Epidermal melanocyte (primary cell): ENCODE measurements at regions not wholly inside any gene's neighbourhood (a gene's known extent, or its start where the extent isn't known, plus 50 kb on each side); places are given as distances from the start of the nearest gene placed in this dataset.
"Not testable (repeated sequence)": the region's sequence is repeated elsewhere in the genome, so short reads cannot be mapped to it uniquely, and the experiment has no call there.

Source experiments
- DNase-seq: peaks from one replicate; pipeline ENCODE4 v3.0.0; 2011; ENCODE audit warnings: low spot score; ENCODE audit not compliant: insufficient read length

- DNase-seq = peak; percentile 83
These were observed 359.4 kb downstream of the CD83 start for GRCh38 chr6:14476793-14477531.

- DNase-seq = no peak
These were observed 360.0 kb downstream of the CD83 start for GRCh38 chr6:14477559-14477958.

- DNase-seq = no peak
These were observed 361.0 kb downstream of the CD83 start for GRCh38 chr6:14478381-14479225.

GRCh38 chr6:14481946-14482345, 364.4 kb downstream of the CD83 start:
- DNase-seq = not testable (repeated sequence)

GRCh38 chr6:14487625-14488024, 370.1 kb downstream of the CD83 start:
- DNase-seq = no peak

- no peak for DNase-seq
These were observed 370.6 kb downstream of the CD83 start for GRCh38 chr6:14488180-14488579.

- DNase-seq = no peak
These were observed 371.9 kb downstream of the CD83 start for GRCh38 chr6:14489445-14489844.

- no peak for DNase-seq
These were observed 381.2 kb downstream of the CD83 start for GRCh38 chr6:14498748-14499147.

- no peak for DNase-seq
These were observed 381.7 kb downstream of the CD83 start for GRCh38 chr6:14499309-14499708.

GRCh38 chr6:14499841-14500240, 382.3 kb downstream of the CD83 start:
- DNase-seq = peak; percentile 59

- DNase-seq = no peak
These were observed 383.2 kb downstream of the CD83 start for GRCh38 chr6:14500809-14501208.

- no peak for DNase-seq
These were observed 383.7 kb downstream of the CD83 start for GRCh38 chr6:14501240-14501639.

GRCh38 chr6:14501914-14502313, 384.3 kb downstream of the CD83 start:
- no peak for DNase-seq

- no peak for DNase-seq
These were observed 385.0 kb downstream of the CD83 start for GRCh38 chr6:14502551-14502950.

- no peak for DNase-seq
These were observed 387.8 kb downstream of the CD83 start for GRCh38 chr6:14505401-14505800.

GRCh38 chr6:14506656-14507246, 389.2 kb downstream of the CD83 start:
- DNase-seq = no peak

GRCh38 chr6:14509120-14509519, 391.5 kb downstream of the CD83 start:
- no peak for DNase-seq

GRCh38 chr6:14510038-14510437, 392.5 kb downstream of the CD83 start:
- DNase-seq = no peak

GRCh38 chr6:14511061-14511586, 393.6 kb downstream of the CD83 start:
- no peak for DNase-seq

- DNase-seq = no peak
These were observed 394.7 kb downstream of the CD83 start for GRCh38 chr6:14512246-14512645.

- DNase-seq = no peak
These were observed 396.2 kb downstream of the CD83 start for GRCh38 chr6:14513496-14514393.
